GM19240 (cell line): ENCODE measurements at regions not wholly inside any gene's neighbourhood (a gene's known extent, or its start where the extent isn't known, plus 50 kb on each side); places are given as distances from the start of the nearest gene placed in this dataset.
"Not testable (repeated sequence)": the region's sequence is repeated elsewhere in the genome, so short reads cannot be mapped to it uniquely, and the experiment has no call there.

ENCODE experiments used
- DNase-seq: peaks from one replicate; pipeline ENCODE4 v3.0.0; 2011; ENCODE audit warnings: low spot score; ENCODE audit not compliant: insufficient read length

GRCh38 chr5:125883223-125883622, 540.0 kb upstream of the GRAMD2B start:
- no peak for DNase-seq

- DNase-seq = no peak
Observed at GRCh38 chr5:125888358-125888757, 534.9 kb upstream of the GRAMD2B start.

- DNase-seq = no peak
Observed at GRCh38 chr5:125890511-125890931, 532.7 kb upstream of the GRAMD2B start.

GRCh38 chr5:125891061-125891725, 532.0 kb upstream of the GRAMD2B start:
- no peak for DNase-seq

- no peak for DNase-seq
Observed at GRCh38 chr5:125894383-125894782, 528.8 kb upstream of the GRAMD2B start.

GRCh38 chr5:125896368-125896767, 526.8 kb upstream of the GRAMD2B start:
- no peak for DNase-seq

GRCh38 chr5:125897089-125897488, 526.1 kb upstream of the GRAMD2B start:
- no peak for DNase-seq

DNA sequence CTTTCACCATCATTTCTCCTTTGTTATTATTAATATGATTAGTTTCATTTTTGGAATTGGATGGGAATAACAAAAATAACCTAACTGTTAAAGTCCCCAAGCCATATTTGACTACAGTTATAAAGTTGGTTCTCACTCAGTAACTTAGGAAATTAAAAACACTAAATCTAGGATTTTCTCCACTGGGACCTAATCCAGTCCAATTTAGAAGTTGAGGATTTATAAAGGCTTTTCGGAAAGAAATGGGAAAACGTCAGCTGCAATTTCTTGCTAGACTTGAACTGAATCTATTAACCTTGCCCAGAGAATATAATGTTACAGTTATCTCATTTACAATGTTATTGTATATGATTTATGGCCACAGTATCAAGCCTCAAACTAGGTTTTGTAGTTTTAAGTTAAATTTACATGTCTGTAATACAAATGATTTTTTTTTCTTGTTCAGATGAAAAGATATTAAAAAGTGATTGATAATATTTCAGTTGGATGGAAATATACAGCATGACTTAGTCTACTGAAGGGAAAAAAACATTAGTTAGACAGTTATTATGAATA, 524.3 kb upstream of the GRAMD2B start:
- DNase-seq = no peak

GRCh38 chr5:125912028-125912427, 511.2 kb upstream of the GRAMD2B start:
- DNase-seq = no peak

DNA sequence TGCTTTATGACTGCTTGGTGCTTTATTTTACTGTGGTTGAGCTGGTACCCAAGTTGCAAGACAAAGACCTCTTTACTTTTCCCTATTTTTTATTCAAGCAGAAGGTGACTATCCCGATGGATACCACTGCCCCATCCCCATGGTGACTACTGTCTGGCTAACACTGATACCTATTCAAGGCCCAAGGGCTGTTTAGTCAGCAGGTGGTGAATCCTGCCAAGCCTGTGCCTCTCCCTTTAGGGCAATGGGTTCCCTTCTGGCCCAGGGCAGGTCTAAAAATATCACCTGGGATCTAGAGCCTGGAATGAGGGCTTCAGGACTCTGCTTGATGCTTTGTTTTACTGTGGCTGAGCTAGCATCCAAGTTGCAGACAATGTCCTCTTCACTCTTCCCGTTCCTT, 510.0 kb upstream of the GRAMD2B start:
- DNase-seq = no peak

GRCh38 chr5:125914471-125914870, 508.7 kb upstream of the GRAMD2B start:
- no peak for DNase-seq

- not testable (repeated sequence) for DNase-seq
Observed at GRCh38 chr5:125923958-125924357, 499.3 kb upstream of the GRAMD2B start.

DNA sequence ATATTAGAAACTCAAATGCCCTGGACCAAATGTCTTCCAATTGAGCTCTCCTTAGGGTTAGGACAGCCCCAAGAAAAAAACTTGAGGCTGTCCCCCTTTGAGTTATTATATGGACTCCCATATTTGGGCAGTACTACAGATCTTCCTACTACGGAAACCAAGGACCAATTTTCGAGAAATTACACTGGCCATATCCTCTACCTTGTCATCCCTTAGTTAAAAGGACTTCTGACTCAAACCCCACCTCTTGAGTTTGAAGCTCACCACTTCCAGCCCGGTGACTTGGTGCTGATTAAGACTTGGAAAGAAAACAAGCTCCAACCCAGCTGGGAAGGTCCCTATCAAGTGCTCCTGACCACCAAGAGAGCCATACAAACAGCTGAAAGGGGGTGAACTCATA, 497.0 kb upstream of the GRAMD2B start:
- DNase-seq = no peak

DNA sequence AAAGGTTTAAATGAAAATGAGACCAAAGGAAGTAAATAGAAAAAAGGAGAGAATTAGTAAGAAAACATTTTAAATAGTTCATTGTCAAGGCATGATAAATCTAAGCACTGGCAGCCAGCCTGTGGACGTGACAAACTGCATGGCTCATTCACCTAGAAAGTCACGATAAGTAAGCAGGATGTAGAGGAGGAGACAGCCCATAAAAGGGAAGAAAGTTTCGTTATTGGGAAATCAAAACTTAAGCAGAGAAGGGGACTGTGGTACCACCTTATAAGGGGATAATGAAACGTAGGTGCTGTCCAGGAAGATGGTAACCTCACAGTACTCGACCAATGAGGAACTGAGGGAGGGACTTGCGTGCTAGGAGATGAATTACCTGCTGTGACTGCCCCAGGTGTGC, 494.5 kb upstream of the GRAMD2B start:
- no peak for DNase-seq

DNA sequence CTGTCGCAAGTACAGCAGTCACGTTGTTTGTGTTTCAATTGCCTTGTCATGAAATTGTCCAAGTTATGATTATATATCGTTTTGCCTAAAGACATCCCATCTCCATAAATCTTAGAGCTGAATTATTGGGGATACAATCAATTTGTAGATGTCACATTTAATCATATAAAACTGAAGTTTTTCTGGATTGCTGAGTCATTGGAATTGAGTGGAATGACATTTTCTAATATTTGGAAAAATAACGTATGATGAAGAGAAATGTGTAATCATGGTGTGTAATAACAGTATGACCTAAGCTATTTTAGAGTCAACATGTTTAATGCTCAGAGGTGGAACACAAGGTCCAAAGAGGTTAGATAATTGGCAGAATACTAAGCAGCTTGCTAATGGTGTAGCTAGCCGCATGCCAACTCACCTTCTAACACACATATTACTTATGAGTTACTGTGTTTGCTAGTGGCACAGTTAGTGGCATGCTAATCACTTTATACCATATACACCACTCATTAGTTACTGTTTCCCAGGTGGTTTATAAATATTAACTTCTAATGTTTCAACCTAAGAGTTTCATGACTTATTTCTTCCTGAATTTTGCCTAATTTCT, 473.1 kb upstream of the GRAMD2B start:
- DNase-seq = no peak

GRCh38 chr5:125961150-125961549, 462.1 kb upstream of the GRAMD2B start:
- no peak for DNase-seq

DNA sequence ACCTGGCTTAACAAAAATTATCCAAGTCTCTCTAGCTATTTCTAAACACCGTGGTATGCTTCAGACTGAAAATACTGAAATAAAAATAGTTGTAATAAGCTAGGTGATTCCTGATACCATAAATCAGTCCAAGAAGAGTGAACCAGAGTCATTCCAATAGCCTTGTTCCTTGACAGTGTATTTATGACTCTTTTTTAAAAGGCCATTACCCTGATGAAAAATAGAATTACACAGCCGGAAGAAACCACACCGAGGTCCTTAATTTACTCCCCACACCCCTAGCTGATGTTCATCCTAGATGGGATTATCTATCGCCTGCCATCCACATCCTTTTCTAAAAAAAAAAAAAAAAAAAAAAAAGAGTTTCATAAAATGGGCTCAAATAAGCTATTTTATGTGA, 457.6 kb upstream of the GRAMD2B start:
- no peak for DNase-seq

- DNase-seq = no peak
Observed at GRCh38 chr5:125967576-125967975, 455.6 kb upstream of the GRAMD2B start.

DNA sequence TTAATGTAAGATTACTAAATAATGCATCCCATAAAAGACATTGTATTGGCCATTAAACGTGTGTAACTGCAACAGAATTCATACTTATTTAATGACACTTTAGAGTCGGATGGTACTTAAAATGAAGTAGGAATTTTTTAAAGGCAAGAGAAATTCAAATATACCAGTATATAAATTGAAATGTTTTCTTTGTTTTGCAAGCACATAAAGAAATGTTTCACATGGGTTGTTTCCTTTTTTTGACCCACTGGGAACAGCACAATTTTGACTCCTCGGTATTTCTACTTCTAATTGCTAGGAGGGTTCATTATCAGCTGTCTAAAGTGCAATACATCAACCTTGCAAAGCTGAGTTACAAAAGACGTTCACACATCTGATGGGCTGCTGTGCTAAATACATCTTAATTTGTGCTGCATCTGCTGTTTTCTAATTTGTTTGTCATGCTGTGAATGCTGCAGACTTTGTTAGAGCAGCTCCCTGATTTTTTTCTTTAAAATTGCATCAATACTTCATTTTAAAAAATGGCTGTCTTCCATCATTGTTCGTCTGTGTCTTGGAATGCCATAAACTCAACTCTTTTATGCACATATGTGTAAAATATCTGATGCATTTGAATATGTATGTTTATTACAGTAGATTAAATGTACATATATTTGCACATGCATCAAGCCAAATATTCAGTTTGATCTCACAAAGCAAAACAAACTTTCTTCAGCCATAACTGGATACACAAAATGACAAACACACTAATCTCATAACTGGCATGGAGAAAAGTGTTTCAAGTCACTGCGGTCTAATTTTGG, 454.0 kb upstream of the GRAMD2B start:
- no peak for DNase-seq

GRCh38 chr5:125969814-125970171, 453.4 kb upstream of the GRAMD2B start:
- DNase-seq = no peak

DNA sequence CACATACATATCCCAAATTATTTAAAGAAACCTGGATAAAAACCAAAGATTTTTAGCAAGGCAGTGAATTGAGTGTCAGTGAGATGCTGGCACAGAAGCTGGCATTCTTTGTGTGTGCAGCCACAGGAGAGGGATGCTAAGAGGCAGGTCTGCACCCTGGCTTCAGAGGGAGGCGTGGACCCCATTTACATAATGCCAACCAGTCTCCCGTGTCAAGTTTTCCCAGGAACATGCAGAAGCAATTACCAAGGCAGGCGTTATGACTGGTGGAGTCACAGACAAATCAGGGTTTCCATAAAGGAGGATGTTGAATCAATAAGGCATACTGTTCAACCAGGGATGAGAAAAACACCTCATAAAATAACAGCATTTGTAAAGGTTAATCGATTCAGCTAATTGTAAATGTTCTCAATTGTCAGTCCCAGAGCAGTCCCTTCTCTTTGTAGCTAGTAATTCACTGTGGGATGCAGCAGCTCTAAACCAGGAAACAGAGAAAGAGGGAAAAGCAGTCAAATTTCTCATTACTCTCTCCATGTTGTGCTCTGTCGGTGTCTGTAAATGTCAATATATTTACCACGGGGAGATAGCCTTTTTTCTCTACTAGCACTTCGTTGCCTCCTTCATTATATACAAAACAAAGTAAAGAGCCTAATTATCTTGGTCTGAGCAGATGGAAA, 452.4 kb upstream of the GRAMD2B start:
- DNase-seq = no peak

- no peak for DNase-seq
Observed at GRCh38 chr5:125972706-125973105, 450.5 kb upstream of the GRAMD2B start.
